ENCODE measurements at regions not wholly inside any gene's neighbourhood (a gene's known extent, or its start where the extent isn't known, plus 50 kb on each side); places are given as distances from the start of the nearest gene placed in this dataset.

- TF ChIP-seq EZH2 (IDR thresholded peaks at IDR 0.05; ENCODE audit: insufficient read depth, poor library complexity, severe bottlenecking), result no peak
- TF ChIP-seq EZH2phosphoT487 (IDR thresholded peaks at IDR 0.05; ENCODE audit: insufficient read depth, low read depth), result no peak
Observed at GRCh38 chr14:30191639-30192279, 264.1 kb upstream of the PRKD1 start.

Measured in GM23248 (cell line).